ENCODE measurements at regions not wholly inside any gene's neighbourhood (a gene's known extent, or its start where the extent isn't known, plus 50 kb on each side); places are given as distances from the start of the nearest gene placed in this dataset.
"Not testable (repeated sequence)": the region's sequence is repeated elsewhere in the genome, so short reads cannot be mapped to it uniquely, and the experiment has no call there.

DNA sequence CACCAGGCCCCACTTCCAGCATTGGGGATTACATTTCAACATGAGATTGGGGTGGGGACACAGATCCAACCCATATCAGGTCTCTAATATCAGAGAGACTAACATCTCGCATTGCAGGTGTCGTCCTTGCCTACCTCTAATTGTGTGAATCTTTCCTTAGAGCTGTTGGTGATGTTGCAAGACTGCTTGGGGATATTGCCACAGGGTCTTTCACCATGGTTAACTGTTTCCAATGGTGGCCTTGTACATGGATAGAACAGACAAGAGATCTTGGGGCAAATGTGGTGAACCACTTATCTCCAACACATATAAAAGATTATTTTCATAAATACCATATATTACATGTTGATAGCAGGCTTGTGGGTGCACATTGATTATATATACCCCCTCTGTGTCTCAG is 270.3 kb upstream of the LINC00305 start:
- no peak for DNase-seq (ENCODE audit: low read depth)

DNA sequence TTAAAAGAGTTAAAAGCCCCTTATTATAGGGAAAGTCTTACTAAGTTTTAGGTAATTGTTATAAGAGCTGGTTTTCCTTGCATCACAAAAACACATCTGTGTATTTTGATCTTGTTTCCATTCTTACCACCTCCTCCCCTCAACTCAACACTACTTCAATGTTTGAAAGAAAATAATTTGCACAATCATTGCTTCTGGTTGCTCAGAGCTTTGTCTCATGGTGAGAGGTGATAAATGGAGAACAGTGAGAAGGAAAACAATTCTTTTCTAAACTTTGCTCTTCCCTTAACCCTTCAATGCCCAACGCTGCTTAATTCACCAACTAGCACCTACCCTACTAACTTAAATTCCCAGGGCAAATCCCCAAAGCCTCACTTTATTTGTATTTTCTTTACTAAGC is 268.1 kb upstream of the LINC00305 start:
- no peak for DNase-seq (ENCODE audit: low read depth)

DNA sequence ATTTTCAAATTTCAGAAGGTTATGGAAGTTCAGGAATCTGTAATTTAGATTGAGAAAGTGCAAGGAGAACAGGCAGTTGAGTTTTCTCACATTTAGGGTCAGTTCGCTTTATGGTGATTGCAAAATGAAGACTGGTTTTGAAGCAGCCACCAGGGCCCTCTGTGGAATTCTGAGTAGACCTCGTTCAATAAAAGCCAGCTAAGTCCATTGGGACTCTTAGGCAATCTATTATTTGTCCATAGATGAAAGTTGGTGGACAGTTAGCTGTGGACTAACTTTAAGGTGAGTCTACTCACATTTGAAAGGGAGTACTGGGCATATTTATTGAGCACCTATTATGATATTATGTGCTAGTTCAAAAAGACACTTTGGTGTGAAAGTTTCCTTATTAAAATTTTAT is 266.3 kb upstream of the LINC00305 start:
- no peak for DNase-seq (ENCODE audit: low read depth)

DNA sequence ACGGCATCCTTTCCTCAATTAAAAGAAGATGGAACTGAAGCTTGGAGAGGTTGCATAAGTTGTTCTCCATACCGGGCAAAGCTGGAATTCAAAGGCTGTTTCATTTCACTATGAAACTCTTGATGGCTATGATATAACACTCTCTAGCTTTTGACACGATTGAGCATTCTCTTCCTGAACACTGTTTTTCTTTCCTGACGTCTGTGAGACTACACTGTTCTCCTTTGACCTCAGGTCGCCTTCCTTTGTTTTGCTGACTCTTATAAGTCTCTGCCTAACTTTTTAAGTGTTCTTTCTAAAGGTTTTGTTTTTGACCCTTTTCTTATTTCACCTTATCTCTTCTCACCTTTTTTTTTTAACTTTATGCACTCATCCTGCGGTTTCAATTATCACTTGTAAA is 261.8 kb upstream of the LINC00305 start:
- DNase-seq (ENCODE audit: low read depth), result no peak

DNA sequence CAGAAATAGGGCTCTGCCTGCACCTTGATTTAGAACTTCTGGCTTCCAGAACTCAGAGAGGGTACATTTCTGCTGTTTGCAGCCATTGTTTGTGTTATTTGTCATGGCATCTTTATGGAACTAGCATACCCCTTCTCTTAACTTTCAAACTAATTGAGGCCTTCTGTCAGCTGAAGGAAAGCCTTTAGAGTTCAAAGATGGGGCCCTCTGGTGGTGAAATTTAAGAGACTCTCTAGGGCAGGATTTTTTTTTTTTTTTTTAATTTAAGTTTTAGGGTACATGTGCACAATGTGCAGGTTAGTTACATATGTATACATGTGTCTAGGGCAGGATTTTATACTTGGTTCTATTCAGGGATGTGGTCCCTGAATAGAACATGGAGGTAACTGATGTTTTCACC is 260.6 kb upstream of the LINC00305 start:
- peak; percentile 8 for DNase-seq (ENCODE audit: low read depth)

DNA sequence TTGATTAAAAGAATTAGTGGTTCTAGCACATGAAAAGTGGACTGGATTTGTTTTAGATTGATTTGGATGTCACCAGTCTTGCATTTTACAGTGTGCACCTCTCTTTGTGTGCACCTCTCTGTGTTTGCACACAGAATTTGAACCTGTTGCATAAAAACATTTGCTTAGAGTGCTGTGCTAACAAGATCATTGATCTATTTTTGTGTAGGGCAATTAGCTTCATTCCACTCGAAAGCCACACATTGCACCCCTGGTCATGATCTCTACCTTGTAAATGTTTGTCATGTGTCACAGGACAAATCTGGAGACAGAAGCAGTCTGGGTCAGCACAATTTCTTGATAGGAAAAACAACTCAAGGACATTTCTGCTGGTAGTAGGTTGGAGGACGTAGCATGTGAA is 258.7 kb upstream of the LINC00305 start:
- no peak for DNase-seq (ENCODE audit: low read depth)

DNA sequence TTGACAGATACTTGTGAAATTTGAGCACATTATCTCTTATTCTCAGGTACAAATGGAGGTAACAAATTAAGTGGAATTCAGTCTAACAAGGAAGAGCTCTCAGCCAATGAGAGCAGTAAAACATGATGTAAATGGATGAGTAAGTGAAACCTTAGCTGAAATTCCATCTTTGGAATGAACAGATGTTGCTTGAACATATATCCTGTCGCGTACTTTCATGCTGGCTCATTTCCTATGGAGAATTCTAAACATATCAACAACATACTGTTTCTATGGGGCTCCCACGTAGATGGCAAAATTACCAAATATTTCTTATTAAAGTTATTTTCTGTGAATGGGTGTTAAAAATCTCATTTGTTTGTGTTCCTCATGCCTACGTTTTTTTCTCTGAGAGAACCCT is 256.3 kb upstream of the LINC00305 start:
- peak; percentile 67 for DNase-seq (ENCODE audit: low read depth)

DNA sequence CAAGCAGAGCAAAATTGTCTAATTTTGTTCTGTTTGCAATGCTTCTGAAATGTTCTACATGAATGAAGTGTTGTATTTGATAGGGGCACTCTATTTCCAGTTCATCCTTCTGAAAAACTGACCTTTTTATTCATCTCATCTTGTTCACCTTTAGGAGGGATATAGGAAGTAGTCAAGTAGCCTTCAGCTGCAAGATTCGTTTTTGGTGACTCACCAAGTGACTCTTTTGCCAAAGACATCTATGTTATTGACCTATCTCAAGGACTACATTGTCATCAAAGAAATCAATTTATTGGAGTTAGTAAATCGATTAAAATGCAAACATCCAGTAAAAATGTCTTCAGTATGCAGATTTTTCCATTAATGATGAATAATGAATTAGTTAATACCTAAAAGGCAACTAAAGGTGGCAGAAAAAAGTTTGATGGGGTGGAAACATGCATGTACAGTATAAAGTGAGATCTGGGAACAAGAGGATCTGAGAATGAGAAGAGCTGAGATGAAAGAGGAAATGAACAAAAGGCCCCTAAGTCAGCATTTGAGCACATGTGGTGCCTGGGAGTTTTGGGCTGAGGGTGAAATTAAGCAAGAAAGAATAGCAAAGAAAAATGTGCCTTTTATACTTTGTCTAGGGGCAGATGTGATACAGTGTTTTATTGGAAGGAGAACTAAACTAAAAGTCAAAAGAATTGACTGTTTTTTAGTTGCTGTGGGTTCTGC is 255.1 kb upstream of the LINC00305 start:
- peak; percentile 18 for DNase-seq (ENCODE audit: low read depth)

DNA sequence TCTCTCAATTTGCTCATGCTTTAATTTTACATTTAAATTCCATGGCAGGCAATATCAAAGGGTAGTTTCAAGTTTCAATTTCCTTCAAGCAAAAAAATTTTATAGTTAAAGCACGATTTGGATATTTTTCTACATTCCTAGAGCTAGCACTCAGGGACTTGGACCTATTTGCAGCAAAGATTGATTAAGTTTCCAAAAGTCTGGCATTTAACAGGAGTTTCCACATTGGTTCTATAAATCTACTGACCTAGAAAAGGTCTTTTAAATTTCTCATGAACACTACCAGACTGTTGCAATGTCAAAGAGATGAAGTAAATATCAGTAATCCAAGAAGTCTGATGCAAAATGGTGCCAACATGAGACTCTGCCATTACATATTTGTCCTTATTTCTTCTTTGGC is 253.7 kb upstream of the LINC00305 start:
- no peak for DNase-seq (ENCODE audit: low read depth)

DNA sequence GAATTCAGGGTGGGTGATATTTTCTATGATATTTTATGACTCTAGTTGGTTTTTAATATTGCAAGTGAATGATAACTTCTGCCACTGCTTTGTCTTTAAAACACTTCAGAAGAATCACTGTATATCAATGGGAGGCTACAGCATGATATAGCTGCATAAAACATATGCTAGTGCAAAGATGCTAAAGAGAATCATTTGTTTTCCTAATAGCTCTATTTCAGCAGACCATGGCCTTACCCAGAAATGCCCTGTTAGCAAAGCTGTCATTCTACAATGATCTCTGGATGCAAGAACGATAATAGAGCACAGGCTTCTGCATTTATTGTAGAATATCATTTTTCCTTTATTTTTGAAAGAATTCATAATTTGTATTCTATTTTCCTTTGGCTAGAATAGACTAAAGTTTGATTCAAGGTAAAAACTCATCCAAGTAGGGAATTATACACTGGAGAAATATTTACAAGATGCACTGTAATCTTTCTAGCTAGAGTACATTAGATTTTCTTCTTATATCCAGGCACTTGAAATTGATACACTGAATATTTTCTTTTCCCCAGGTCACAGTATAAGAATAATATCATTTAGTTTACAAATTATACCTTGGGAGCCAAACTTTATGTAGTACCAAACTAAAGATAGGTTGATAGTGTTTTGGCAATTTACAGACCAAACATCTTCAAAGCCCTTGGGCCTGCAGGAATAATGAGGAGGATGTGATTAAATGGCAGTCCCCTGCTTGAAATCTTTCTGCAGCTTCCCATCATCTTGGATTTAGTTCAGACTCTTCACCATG is 252.6 kb upstream of the LINC00305 start:
- DNase-seq (ENCODE audit: low read depth), result no peak

DNA sequence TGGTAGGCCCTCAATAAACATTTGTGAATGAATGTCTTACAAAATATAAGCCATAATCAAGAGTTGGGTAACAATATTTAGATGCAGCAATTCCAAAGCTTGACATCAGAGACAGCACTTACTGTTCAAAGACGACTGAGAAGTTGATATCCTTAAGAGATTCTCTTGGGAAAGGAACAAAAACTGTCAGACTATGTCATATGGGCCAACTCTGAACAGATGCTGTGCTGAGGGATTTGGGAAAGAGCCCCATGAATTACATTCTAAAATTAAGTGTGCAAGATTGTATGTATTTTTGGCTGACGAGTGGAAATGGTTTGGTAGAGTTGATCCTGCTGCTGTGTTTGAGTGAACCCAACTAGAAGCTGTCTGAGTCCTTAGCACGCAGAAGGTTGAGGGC is 250.7 kb upstream of the LINC00305 start:
- no peak for DNase-seq (ENCODE audit: low read depth)

DNA sequence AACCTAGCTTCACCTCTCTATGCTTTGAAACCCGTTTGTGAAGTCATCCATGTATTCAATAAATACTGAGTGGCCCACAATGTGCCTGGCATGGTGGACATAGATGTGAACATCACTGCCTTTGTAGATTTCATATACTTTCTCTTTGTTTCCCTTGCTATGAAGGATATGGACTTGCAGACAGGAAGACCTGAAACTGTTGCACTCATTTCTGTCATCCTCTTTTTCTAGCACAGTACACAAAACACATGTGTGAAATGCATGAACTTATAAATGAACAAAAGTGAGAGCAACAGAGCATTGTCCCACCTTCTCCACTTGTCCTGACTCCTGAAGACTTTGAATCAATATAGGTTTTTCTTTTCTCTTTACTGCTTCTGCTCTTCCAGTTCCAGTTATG is 249.4 kb upstream of the LINC00305 start:
- DNase-seq (ENCODE audit: low read depth), result no peak

DNA sequence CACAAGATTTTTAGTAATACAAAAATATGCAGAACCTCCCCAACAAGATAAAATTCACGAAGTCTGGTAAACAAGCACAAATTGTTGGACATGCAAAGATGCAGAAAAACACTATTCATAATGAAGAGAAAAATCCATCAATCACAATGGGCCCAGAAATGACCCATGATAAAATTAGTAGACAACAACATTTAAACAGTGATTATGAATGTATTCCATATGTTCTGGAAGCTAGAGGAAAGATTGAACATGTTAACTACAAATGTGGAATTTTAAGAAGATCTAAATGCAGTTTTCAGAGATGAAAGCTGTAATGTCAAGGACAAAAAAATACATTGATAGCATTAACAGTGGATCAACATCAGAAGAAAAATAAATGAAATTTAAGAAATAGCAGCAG is 243.3 kb upstream of the LINC00305 start:
- DNase-seq (ENCODE audit: low read depth), result no peak

DNA sequence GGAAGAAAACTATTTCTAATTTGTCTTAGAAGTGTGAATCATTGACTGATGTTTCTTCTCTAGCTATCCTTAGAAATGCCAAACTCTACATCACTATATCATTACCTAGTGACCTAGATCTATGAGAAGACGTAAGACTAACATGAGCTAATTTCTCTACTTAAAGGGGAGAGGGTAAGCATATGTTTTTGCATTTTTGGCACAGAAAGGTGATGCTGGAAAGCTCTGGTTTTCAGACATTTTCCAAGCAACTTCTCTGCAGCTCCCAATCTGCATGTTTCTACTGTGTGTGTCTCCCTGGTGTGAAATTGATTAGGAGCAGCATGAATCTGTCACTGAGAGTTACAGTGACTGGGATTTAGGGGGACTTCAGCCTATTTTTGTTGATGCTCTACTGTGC is 235.2 kb upstream of the LINC00305 start:
- DNase-seq (ENCODE audit: low read depth), result no peak

DNA sequence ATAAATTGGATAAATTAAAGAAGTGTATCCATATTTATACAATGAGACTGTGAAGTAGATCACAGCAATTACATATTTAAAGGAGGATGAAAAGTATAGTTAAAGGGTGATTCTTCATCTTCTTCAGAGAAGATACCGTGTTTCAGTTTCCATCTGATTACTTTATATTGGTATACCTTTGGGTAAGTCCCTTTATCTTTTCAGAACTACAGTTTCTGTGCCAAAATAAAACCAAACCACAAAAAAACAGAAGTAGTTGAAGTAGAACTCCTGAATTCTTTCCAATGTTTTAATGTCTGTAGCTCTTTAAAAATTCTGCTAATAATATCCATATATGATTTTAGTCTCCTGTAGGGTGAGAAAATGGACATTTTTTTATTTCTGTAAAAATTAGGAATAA is 231.2 kb upstream of the LINC00305 start:
- no peak for DNase-seq (ENCODE audit: low read depth)

DNA sequence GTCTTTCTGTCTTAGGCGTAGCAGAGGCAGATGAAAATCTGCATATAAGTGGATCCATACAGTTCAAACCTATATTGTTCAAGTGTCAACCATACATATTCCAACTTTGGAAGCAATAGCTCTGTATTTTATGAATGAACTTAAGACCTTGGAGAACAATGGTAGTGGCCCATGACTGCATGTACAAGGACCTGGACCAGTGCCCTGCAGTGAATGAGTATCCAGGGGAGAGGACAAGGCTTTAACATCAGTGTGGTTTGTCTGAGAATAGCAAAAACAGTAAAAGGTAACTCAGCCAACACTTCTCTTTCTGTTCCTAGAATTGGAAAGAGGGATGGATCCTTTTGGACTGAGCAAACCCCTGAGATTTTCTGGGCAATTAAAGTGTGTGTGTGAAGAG is 230.8 kb upstream of the LINC00305 start:
- no peak for DNase-seq (ENCODE audit: low read depth)

DNA sequence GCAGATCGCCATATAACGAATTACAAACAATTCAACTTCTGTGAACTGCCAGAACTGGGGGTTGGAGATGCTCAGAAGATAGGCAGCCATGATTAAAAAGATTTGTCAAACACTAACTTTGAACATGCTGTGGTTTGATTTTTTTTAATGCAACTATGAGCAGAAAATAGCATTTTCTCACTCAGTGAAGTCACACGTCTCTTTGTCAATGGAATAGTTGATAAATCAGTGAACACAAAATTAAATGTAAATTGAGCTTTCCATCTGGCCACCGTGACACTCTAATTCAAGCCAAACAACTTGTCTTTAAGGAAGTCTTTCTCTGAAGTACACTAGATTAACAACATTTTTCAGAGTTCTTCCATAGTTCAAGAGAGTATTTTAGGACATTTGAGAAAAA is 228.6 kb upstream of the LINC00305 start:
- DNase-seq (ENCODE audit: low read depth), result no peak

DNA sequence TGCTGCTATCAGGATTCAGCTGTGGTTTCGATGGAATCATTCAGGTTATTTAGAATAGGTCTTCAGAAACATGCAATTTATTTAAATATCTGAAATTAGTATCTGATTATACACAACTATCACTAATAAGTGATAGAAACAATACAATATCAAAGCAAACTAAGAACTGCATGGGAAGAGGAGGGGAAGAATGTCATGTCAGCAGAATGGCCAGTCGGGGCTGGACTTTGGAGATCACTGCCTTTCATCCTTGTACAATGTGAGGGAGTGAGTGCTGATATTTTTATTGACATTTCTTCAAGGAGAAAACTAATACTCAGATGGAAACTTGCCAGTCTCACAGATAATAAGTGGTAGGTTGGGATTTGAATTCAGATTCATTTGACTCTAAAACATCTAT is 224.0 kb upstream of the LINC00305 start:
- DNase-seq (ENCODE audit: low read depth), result no peak

DNA sequence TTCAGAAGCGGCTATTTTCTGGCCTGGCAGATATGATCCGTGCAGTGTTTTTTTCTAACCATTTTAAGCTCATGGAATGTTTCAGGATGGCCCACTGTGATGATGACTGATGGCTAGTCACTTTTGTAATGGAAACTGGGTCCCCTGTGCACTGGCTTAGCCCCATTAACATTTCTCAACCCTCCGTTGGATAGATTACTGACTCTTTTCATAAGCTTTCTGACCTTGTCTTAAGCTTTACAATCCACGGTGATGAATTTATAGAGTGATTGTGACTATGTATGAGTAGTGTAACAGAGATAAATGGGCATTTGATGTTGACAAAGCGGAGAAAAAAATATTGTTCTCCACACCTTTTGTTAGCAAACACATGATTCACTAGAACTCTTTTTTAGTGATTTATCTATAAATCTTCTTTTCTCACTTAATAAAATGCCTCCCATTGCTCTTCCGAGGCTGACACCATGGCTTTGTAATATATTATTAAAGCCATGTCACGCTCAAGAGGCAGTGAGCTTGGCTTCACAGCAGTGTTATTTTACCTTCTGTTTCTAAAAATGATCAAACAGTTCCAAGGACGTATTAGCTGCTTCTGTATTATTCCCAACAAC is 221.0 kb upstream of the LINC00305 start:
- not testable (repeated sequence) for DNase-seq (ENCODE audit: low read depth)

DNA sequence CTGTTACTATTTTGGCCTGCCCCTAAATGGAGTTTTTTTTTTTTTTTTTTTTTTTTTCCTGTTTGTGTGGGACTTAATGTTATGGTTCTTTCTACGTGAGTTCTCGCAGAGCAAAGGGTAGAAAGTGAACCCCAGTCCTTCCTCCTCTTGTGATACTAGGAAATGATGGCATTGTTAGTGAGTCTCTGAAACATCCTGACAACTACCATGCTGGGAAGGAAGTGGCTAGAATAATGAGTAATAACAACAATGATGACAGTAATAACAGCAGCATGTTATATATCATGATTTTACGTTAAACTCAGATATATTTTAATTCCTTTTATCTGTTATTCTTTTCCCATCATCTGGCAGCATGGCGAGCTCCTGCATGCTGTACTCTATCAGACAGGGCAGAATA is 216.2 kb upstream of the LINC00305 start:
- DNase-seq (ENCODE audit: low read depth), result peak; percentile 40

DNA sequence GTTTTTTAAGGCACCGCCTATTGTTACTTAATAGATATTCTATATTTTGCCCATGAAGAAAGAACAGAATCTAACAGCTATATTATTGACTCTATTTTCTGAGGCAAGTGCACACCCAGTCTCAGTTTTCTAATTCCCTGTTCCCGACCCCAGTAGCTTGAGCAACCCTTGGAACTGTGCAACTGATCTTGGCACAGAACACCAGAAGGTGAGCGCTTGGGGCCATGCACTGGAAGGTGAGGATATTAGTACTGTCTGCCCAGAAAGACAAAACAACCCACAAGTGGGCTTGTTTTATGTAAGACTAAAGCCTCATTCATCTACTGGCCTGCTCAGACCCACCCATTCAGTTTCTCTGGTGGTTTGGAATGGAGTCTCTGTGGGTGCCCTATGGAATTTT is 188.8 kb upstream of the LINC00305 start:
- DNase-seq (ENCODE audit: low read depth), result no peak

DNA sequence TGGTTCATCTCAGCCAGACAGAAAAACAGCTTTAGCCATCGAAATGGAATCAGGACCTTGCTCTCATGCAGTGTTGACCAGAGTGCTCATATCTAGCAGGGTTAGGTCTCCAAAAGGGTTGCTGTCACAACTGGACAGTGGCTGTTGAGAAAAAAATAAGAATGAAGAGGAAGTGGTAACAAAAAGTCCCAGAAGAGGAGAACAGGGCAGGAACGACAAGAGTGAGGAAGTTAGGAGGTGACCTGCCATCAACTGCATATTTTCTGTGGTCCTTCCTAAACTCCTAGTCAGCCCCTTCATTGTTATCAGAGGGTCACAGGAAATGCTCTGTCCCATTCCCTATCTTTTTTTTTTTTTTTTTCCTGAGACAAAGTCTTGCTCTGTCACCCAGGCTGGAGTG is 188.1 kb upstream of the LINC00305 start:
- DNase-seq (ENCODE audit: low read depth), result peak; percentile 2

DNA sequence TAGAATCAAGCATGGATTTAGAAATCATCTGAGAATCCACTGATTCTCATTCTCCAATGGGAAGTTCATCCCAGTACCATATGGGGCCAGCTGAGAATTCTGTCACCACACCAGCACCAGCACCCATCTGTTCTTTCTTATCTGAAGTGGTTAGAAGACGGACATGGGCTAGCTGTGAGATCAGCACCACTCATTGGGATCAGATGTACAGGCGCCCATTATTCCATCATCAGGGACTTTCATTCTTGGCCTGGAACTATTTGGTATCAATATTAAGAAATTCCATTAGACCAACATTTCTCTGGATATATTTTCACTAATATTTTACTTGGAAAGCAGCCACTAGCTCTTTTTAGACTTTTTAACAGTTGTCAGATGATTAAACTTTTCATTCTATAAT is 185.9 kb upstream of the LINC00305 start:
- DNase-seq (ENCODE audit: low read depth), result no peak

Measured in HT1080 (cell line).